NCI-H1092 treated with DMSO at 0.1 percent for 48 hours (cell line): ENCODE measurements at regions not wholly inside any gene's neighbourhood (a gene's known extent, or its start where the extent isn't known, plus 50 kb on each side); places are given as distances from the start of the nearest gene placed in this dataset.
"Not testable (repeated sequence)": the region's sequence is repeated elsewhere in the genome, so short reads cannot be mapped to it uniquely, and the experiment has no call there.

ENCODE experiments used
- DNase-seq: peaks from one replicate; lab custom pipeline; 2025; lab: John Stamatoyannopoulos, UW

GRCh38 chr2:595141-595815, 81.9 kb downstream of the TMEM18 start:
- DNase-seq: no peak

- no peak for DNase-seq
Observed at GRCh38 chr2:594297-594949, 82.8 kb downstream of the TMEM18 start.

DNA sequence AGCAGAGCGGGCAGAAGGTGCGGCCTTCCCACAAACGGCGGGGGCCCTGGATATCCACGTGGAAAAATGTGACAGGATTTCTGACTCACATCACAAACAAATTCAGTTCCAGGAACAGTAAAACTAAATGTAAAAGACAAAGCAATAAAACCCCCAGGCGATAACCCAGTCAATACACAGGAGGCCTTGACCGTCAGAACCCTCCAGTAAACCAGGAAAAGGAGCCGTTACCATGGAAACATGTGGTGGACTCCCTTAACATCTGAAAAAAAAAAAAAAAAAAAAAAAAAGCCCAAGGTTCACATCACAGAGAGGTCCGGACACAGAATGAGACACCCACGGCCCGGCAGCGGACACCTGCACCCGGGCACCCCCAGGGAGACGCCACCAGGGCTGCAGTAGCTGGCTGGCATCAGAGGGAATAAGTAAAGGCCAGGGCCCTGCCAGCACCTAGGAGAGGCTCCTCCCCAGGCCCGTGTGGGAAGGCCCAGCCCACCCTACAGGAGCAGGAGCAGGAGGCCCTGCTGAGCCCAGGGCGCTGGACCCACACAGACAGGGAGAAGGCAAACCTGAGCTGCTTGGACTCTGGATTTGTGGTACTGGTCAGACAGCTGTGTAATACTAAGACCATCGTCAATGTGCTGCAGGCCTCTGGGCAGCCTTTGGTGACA, 83.7 kb downstream of the TMEM18 start:
- DNase-seq: no peak

- no peak for DNase-seq
Observed at GRCh38 chr2:592737-593136, 84.5 kb downstream of the TMEM18 start.

GRCh38 chr2:590214-591175, 86.7 kb downstream of the TMEM18 start:
- no peak for DNase-seq

- DNase-seq: no peak
Observed at GRCh38 chr2:589281-590130, 87.7 kb downstream of the TMEM18 start.

DNA sequence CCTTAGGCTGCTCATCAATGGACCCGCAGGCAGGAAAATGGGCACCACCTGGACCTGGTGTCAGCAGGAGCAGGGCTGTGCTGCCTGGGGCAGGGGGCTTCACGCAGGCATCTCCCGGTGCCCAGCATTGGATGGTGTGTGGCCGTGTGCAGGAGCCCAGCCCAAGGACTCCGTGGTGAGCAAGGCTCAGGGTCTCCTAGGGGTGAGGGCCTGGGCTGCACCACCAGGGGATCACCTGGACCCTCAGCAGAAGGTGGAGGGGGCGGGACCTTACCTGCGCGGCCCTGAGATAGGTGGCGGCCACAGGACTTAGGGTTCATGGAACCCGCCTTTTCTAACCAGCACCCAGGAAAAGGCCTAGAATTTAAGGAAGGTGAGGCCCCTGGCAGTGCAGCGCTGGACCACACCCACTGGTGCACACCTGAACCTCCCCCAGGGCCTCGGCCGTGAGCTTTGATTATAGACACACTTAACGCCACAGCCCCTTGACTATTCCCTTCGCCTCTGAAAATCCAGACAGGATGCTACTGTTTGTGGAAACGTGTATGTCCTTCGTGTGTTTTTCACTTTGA, 89.0 kb downstream of the TMEM18 start:
- no peak for DNase-seq

- no peak for DNase-seq
Observed at GRCh38 chr2:587087-587960, 89.9 kb downstream of the TMEM18 start.

- DNase-seq: no peak
Observed at GRCh38 chr2:586641-587076, 90.5 kb downstream of the TMEM18 start.

- DNase-seq: no peak
Observed at GRCh38 chr2:584863-585823, 92.1 kb downstream of the TMEM18 start.

DNA sequence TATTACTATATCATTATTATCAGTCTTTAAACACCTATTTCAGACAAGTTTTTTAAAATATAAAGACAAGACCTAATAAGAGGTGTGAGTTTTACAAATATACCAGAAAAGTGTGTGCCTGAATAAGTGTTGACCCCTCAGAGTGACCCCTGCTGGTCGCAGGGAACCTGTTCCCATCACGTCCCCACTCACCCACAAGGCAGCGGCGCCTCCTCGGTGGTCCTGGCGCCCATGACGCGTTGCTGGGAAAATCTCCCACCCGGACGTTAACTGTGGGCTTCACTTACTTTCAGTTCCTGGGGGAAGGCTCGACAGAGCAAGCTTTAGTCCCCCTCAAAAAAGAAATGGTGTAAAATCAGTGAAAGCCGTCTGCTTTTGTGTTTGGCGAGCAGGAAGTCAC, 93.5 kb downstream of the TMEM18 start:
- no peak for DNase-seq

DNA sequence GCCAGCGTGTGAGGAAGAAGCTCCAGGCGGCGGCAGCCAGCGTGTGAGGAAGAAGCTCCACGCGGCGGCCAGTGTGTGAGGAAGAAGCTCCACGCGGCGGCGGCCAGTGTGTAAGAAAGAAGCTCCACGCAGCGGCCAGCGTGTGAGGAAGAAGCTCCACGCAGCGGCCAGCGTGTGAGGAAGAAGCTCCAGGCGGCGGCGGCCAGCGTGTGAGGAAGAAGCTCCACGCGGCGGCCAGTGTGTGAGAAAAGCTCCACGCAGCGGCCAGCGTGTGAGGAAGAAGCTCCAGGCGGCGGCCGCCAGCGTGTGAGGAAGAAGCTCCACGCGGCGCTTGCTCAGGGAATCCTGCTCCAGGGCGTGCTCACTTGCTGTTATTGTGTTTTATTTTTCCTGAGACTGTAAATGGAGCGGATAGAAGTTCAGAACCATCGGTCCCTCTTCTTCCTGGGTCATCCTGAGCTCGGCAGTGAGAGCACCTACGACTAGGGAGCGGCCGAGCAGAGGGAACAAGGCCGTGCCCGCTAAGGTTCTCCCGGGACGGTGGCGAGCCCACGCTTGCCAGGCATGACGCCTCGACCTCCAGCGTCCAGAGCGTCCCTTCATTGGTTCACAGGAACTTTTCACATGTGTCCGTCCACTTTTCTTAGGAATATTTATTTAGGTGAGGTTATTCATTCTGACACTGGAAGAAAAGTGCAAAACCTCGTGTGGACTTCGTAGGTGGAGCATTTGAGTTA, 94.2 kb downstream of the TMEM18 start:
- no peak for DNase-seq

DNA sequence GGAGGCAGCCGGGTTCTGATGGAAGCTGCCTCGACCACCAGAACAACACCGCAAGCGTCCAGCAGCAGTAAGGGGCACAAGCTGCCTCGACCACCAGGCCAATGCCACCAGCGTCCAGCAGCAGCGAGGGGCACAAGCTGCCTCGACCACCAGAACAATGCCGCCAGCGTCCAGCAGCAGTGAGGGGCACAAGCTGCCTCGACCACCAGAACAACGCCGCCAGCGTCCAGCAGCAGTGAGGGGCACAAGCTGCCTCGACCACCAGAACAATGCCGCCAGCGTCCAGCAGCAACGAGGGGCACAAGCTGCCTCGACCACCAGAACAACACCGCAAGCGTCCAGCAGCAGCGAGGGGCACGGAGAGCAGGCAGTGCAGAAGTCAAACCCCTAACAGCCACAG, 94.9 kb downstream of the TMEM18 start:
- not testable (repeated sequence) for DNase-seq

- DNase-seq: no peak
Observed at GRCh38 chr2:579961-580360, 97.2 kb downstream of the TMEM18 start.

- DNase-seq: no peak
Observed at GRCh38 chr2:579351-579886, 97.8 kb downstream of the TMEM18 start.

- DNase-seq: no peak
Observed at GRCh38 chr2:576292-576691, 100.9 kb downstream of the TMEM18 start.

- no peak for DNase-seq
Observed at GRCh38 chr2:575727-576236, 101.4 kb downstream of the TMEM18 start.
